ENCODE measurements at regions not wholly inside any gene's neighbourhood (a gene's known extent, or its start where the extent isn't known, plus 50 kb on each side); places are given as distances from the start of the nearest gene placed in this dataset.

DNA sequence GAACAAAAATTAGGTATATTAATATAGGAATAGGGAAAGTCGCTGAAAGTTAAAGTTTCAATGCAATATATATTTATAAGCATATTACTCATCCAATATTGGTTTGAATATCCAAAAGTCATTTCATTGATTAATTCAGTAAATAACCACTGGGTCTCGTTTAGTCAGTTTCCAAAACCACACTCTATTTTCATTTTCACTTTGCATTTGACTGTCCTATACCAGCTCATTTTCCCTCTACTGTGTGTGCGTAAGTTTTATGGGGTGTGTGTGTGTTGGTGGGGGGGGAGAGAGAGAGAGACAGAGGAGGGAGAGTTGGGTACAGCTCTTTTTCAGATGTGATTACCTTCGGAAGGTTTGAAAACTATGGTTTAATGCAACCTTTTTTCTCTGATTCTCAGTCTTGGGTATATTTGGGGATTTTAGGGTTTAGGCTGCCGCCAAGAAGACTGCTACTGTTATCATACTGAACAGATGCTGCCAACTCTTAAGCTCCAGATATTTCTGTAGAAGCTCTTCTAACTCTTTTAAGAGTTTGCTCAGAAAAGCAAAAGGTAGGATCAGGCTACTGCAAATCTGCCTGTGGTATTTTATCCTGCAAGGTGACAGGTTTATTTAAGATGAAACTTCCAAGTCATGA, 1427.4 kb downstream of the PCDH7 start:
- no peak for DNase-seq (ENCODE audit: low read depth)

DNA sequence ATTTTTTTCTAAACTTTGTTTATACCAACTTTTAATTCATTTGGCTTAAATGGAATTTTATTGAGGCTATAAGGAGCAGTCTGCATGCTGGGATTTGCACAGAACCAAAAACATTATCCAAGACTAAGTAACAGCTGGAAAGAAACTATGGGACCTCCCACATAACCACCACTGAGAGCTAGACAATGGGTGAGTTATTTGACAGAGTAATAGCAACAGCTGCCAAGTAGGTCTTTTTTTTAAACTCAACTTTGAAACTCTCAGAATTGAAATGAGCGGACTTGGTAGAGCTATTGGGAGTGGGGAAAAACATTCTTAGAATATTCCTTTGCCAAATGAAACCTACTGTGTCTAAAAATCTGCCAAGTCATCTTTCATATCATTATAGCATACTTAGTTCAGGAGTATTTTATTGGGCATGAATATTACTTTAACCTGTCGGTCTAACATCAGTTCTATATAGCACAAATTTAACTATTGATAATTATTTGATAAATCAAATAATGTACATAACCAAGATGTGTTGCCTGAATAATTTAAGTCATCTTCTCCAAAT, 1428.0 kb downstream of the PCDH7 start:
- DNase-seq (ENCODE audit: low read depth): peak; percentile 37

- no peak for DNase-seq (ENCODE audit: low read depth)
Observed at GRCh38 chr4:32158961-32159360, 1438.8 kb downstream of the PCDH7 start.

GRCh38 chr4:32161392-32161791, 1441.2 kb downstream of the PCDH7 start:
- peak; percentile 39 for DNase-seq (ENCODE audit: low read depth)

DNA sequence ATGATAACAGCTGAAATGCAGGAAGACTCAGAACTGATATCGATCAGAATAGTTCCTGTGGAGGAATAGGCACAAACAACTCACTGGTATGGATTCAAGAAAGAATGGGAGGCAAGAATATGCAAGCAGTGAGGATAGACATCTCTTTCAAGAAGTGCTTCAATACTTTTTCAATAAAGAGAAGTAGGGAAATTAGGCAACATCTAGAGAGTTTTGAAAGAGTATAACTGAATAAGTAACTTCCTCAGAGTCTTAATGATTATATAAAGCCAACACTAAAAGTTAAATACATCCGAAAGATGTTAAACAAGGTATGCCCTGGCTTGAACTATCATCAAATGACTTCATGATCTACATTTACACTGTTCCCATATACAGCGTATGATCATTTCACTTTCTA, 1443.0 kb downstream of the PCDH7 start:
- DNase-seq (ENCODE audit: low read depth): no peak

GRCh38 chr4:32169841-32170240, 1449.7 kb downstream of the PCDH7 start:
- DNase-seq (ENCODE audit: low read depth): no peak

- DNase-seq (ENCODE audit: low read depth): peak; percentile 24
Observed at GRCh38 chr4:32172086-32172485, 1451.9 kb downstream of the PCDH7 start.

- peak; percentile 95 for DNase-seq (ENCODE audit: low read depth)
Observed at GRCh38 chr4:32172761-32173160, 1452.6 kb downstream of the PCDH7 start.

GRCh38 chr4:32180086-32180485, 1459.9 kb downstream of the PCDH7 start:
- DNase-seq (ENCODE audit: low read depth): no peak

DNA sequence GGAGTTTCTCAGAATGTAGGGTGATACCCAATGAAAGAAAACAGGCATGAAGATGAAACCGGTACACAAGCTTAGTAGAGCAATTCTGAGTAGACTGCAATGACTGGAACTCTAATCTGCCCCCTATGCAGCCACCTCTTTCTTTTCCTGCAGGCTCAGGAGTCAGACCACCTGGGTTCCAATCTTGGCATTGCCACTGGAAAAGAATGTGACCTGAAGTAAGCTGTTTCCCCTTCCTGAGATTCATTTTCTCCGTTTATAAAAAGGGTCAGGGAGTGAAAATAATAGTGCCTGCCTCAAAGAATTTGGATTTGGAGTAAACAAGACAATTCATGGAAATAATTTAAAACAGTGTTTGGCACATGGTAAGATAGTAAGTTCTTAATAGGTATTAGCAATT, 1464.0 kb downstream of the PCDH7 start:
- DNase-seq (ENCODE audit: low read depth): no peak

DNA sequence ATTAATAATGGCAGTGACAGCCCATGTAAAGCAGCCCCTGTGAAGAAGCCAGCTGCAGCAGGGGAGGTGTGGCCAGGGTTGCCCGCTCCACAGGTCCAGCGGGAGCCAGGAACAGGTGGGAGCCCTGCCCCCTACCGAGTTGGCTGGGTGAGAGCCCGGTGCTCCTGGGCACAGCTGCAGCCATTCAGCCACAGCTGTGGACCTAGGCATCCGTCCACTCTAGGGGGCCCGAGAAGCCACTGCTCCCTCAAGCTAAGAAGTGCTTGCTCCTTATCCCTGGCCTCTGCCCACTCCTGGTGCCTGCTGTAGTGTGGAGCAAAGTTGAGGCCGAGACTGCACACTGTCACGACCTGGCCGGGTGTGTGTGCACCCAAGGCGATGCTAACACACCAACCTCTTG, 1469.0 kb downstream of the PCDH7 start:
- DNase-seq (ENCODE audit: low read depth): no peak

DNA sequence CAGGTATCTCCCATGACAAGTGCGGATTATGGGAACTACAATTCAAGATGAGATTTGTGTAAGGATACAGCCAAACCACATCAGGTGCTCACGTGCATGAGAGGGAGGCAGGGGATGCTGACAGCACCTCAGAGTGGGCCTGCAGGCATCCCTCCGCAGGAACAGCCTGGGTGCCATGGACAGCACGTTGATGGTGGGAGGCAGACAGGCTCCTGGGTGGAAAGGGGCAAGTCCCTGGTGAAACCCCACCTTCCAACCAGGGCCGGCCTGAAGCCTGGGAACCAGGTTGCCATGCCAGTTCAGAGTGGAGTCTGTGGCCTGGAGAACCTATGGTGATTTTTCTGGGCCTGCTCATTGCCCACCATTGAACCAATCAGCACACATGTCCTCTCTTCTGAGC, 1469.6 kb downstream of the PCDH7 start:
- no peak for DNase-seq (ENCODE audit: low read depth)

GRCh38 chr4:32191961-32192360, 1471.8 kb downstream of the PCDH7 start:
- DNase-seq (ENCODE audit: low read depth): no peak

- no peak for DNase-seq (ENCODE audit: low read depth)
Observed at GRCh38 chr4:32192363-32192762, 1472.2 kb downstream of the PCDH7 start.

DNA sequence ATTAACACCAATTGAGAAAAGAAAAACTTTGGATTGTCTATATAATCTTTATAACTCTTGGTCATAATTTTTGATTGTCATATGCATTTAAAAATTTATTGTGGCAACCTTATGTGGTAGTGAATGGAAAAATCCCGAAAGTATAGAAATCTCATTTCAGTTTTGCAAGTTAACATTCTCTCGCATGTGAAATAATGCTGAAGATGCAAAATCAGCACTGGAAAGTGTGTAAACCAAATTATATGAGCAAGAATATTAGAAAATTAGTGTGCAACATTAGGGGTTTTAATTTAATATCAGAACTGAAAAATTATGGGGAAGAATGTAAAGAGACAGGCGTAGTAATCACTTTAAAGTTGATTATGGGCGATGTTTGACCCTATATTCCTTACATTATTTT, 1472.8 kb downstream of the PCDH7 start:
- no peak for DNase-seq (ENCODE audit: low read depth)

DNA sequence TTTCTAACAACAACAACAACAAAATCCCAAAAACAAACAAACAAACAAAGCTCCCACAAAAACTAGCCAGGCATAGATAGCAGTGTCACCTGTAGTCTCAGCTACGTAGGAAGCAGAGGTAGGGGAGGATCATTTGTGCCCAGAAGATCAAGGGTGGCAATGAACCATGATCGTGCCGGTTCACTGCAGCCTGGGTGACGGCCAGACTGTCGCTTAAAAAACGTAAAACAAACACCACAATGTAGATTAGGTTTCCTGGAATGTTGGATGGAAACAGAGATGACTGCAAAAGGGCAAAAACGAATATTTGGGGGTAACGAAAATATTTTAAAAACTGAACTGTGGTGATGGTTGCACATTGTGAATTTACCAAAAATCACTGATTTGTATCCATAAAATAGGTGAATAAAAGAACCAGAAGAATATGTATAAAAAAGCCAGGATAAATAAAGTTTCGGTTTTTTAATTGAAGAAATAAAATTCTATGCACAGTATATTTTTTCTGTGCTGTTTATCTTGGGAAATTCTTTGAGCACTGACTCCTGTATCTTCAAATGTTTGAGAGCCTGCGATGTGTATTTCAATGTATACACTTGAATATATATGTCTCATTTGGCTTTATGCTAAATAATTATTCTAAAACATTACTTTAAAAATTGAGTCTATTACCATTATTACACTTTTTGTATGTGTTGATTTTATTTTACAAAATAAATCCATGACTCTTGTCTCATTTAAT, 1477.0 kb downstream of the PCDH7 start:
- peak; percentile 12 for DNase-seq (ENCODE audit: low read depth)

DNA sequence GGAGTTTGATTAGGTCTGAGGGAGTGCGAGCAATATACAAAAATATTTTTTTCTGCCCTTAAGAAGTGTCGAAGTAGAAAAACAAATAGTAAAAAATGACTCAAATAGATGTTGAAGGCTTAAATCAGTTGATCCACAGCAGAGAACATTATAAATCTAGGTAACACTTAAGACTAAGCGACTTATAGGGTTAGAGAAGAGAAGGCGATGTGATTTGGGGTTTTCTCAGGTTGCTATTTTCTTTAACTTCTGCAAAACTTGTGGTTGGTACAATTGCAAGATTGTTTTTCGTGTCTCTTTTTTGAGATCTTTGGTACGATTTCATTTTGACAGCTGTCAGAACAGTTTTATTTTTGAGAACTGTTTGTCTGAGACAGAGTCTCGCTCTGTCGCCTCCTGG, 1479.5 kb downstream of the PCDH7 start:
- no peak for DNase-seq (ENCODE audit: low read depth)

DNA sequence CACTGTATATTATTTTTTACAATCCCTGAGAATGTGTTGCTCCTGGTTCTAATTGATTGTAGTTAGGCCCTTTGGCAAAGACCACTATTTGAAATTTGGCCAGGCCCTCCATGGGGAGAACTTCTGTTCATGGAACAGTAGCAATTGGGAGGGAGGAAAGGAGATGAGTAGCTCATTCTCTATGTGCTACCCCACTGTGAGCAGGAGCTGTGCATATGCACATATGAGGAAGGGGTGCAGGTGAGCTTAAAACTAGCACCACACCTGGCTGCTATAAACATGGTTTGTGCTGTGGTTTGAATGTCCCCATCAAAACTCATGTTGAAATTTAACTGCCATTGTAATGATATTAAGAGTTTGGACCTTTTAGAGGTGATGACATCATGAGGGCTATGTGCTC, 1483.2 kb downstream of the PCDH7 start:
- no peak for DNase-seq (ENCODE audit: low read depth)

DNA sequence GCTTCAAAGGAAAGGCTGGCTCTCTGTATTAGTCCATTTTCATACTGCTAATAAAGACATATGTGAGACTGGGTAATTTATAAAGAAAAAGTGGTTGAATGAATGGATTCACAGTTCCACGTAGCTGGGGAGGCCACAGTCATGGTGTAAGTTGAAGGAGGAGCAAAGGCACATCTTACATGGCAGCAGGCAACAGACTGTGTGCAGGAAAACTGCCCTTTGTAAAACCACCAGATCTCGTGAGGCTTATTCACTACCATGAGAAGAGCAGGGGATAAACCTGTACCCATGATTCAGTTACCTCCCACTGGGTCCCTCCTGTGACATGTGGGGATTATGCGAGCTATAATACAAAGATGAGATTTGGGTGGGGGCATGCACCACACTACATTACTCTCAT, 1486.6 kb downstream of the PCDH7 start:
- DNase-seq (ENCODE audit: low read depth): no peak

GRCh38 chr4:32207456-32207855, 1487.3 kb downstream of the PCDH7 start:
- peak; percentile 22 for DNase-seq (ENCODE audit: low read depth)

GRCh38 chr4:32215277-32215676, 1495.1 kb downstream of the PCDH7 start:
- DNase-seq (ENCODE audit: low read depth): no peak

DNA sequence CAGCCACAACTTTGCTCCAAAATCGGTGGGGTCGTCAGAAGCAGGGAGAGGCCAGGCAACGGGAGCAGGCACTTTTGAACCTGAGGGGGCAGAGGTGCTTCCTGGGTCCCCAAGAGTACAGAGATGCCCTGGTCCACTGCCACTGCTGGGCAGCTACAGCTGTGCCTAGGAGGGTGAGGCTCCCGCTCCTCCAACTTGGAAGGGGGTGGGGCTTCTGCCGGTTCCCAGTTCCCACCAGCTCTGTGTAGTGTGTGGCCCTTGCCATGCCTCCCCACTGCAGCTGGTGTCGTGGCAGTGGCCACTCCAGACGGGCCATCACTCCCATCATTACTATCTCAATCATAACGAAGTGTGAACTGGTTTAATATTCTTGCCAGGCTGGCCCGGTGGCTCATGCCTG, 1496.3 kb downstream of the PCDH7 start:
- DNase-seq (ENCODE audit: low read depth): no peak

GRCh38 chr4:32219306-32220075, 1499.3 kb downstream of the PCDH7 start:
- no peak for DNase-seq (ENCODE audit: low read depth)

Measured in renal cortical epithelial cell (primary cell).